ENCODE measurements at regions not wholly inside any gene's neighbourhood (a gene's known extent, or its start where the extent isn't known, plus 50 kb on each side); places are given as distances from the start of the nearest gene placed in this dataset.
A peak's percentile ranks its signal among the peaks of the same experiment; 100 is the strongest.

- no peaks in the 10 kb centered on the region for H3K79me2 ChIP-seq (ENCODE audit: insufficient read depth, low read length)
- H3K27me3 Mint-ChIP-seq (ENCODE audit: low read depth, unreplicated experiment): no peaks in the 10 kb centered on the region
- peak overlapping the region; percentile 100 for H3K27ac Mint-ChIP-seq (ENCODE audit: unreplicated experiment)
- peaks cover 41% of the 10 kb centered on the region for H3K4me1 ChIP-seq (ENCODE audit: insufficient read depth, low read length)
- H3K27me3 ChIP-seq (ENCODE audit: insufficient read depth, low read length): no peaks in the 10 kb centered on the region
- peak; percentile 43 for FAIRE-seq
- no peaks in the 10 kb centered on the region for H3K36me3 Mint-ChIP-seq (ENCODE audit: low read depth, unreplicated experiment)
- H3K27ac ChIP-seq (ENCODE audit: low read depth, low read length): peak overlapping the region; percentile 99
- peak; percentile 92 for DNase-seq (ENCODE audit: low read depth)
- H3K4me2 ChIP-seq (ENCODE audit: low read length): peak overlapping the region; percentile 83
- peak overlapping the region; percentile 84 for H3K9ac ChIP-seq (ENCODE audit: low read length)
- no peaks in the 10 kb centered on the region for H3K9me3 ChIP-seq (ENCODE audit: insufficient read depth, low read depth, low read length)
- peaks cover 52% of the 10 kb centered on the region for H3K4me1 Mint-ChIP-seq (ENCODE audit: low read depth, unreplicated experiment)
- H3K4me3 Mint-ChIP-seq (ENCODE audit: unreplicated experiment): no peak overlapping the region
- H3K4me3 ChIP-seq (ENCODE audit: insufficient read depth, low read depth, low read length): no peak overlapping the region
- TF ChIP-seq CTCF (IDR thresholded peaks at IDR 0.05; ENCODE audit: insufficient read depth, low read depth, low read length) (no peak), EZH2 (IDR thresholded peaks at IDR 0.05; ENCODE audit: insufficient read depth, low read length) (no peak)
- no peaks in the 10 kb centered on the region for H3K36me3 ChIP-seq (ENCODE audit: insufficient read depth, low read length)
- H2AFZ ChIP-seq (ENCODE audit: low read depth, low read length): no peak overlapping the region
- H3K9me3 Mint-ChIP-seq (ENCODE audit: unreplicated experiment): no peaks in the 10 kb centered on the region
- H4K20me1 ChIP-seq (ENCODE audit: insufficient read depth, low read length): no peaks in the 10 kb centered on the region
Observed at GRCh38 chr6:113351173-113351834, 505.8 kb upstream of the MARCKS start.

- Histone ChIP-seq H3K36me3 (ENCODE audit: insufficient read depth, low read length) (no peaks in the 10 kb centered on the region), H3K4me1 (ENCODE audit: insufficient read depth, low read length) (peaks cover 41% of the 10 kb centered on the region), H3K27ac (ENCODE audit: low read depth, low read length) (peak overlapping the region; percentile 99), H2AFZ (ENCODE audit: low read depth, low read length) (no peak overlapping the region), H3K9ac (ENCODE audit: low read length) (peak overlapping the region; percentile 84), H3K79me2 (ENCODE audit: insufficient read depth, low read length) (no peaks in the 10 kb centered on the region), H3K4me3 (ENCODE audit: insufficient read depth, low read depth, low read length) (peak overlapping the region; percentile 31), H3K9me3 (ENCODE audit: insufficient read depth, low read depth, low read length) (no peaks in the 10 kb centered on the region), H3K27me3 (ENCODE audit: insufficient read depth, low read length) (no peaks in the 10 kb centered on the region), H3K4me2 (ENCODE audit: low read length) (peak overlapping the region; percentile 83), H4K20me1 (ENCODE audit: insufficient read depth, low read length) (no peaks in the 10 kb centered on the region)
- Mint-ChIP-seq H3K4me1 (ENCODE audit: low read depth, unreplicated experiment) (peaks cover 52% of the 10 kb centered on the region), H3K27me3 (ENCODE audit: low read depth, unreplicated experiment) (no peaks in the 10 kb centered on the region), H3K9me3 (ENCODE audit: unreplicated experiment) (no peaks in the 10 kb centered on the region), H3K4me3 (ENCODE audit: unreplicated experiment) (no peak overlapping the region), H3K27ac (ENCODE audit: unreplicated experiment) (peak overlapping the region; percentile 100), H3K36me3 (ENCODE audit: low read depth, unreplicated experiment) (no peaks in the 10 kb centered on the region)
- TF ChIP-seq EZH2 (IDR thresholded peaks at IDR 0.05; ENCODE audit: insufficient read depth, low read length) (no peak), CTCF (IDR thresholded peaks at IDR 0.05; ENCODE audit: insufficient read depth, low read depth, low read length) (no peak)
- DNase-seq (ENCODE audit: low read depth) (peak; percentile 93), FAIRE-seq (peak; percentile 92)
Observed at GRCh38 chr6:113352029-113352801, 504.9 kb upstream of the MARCKS start.
